ENCODE measurements at regions not wholly inside any gene's neighbourhood (a gene's known extent, or its start where the extent isn't known, plus 50 kb on each side); places are given as distances from the start of the nearest gene placed in this dataset.

DNA sequence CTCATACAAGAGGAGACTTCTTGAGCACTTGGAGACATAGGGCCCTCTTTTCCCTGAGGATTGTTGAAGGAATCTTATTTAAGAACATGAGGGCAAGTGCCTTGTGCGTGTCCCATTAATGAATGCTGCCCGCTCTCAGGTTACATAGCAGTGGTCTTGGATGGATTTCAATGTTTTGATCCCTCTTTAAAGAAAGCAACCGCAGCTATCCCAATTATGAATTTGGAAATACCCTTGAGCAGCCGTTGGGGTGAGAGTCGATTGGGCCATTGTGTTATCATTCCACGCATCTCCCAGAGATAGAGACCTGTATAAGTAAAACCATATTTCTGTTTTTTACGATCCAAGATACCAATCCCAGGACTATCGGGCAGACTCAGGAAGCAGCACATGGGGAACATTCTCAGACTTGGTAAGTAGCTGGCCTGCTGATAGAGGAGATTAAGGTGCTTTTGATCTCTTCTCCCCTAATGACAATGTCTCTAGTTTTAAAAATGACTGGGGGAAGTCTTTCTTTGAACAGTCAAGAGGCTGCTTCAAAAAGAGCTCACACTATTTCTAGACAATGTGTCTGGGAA lies 145.3 kb downstream of the MACROH2A1 start:
- no peaks in the 10 kb centered on the region for H3K79me2 ChIP-seq (ENCODE audit: low read length)
- no peak overlapping the region for H3K4me2 ChIP-seq (ENCODE audit: low read length)
- H2AFZ ChIP-seq (ENCODE audit: low read depth, low read length) = no peak overlapping the region
- no peak overlapping the region for H3K4me3 ChIP-seq (ENCODE audit: low read length)
- H3K9me3 ChIP-seq (ENCODE audit: insufficient read depth, low read length) = no peaks in the 10 kb centered on the region
- no peaks in the 10 kb centered on the region for H3K36me3 ChIP-seq (replicated peaks; ENCODE audit: low read depth, low read length)
- no peaks in the 10 kb centered on the region for H4K20me1 ChIP-seq (ENCODE audit: insufficient read depth, low read length)
- no peak overlapping the region for H3K9ac ChIP-seq (ENCODE audit: low read length)
- H3K27ac ChIP-seq (ENCODE audit: low read length) = no peak overlapping the region
- no peaks in the 10 kb centered on the region for H3K27me3 ChIP-seq (ENCODE audit: low read depth, low read length)
- TF ChIP-seq, protein P1, sequence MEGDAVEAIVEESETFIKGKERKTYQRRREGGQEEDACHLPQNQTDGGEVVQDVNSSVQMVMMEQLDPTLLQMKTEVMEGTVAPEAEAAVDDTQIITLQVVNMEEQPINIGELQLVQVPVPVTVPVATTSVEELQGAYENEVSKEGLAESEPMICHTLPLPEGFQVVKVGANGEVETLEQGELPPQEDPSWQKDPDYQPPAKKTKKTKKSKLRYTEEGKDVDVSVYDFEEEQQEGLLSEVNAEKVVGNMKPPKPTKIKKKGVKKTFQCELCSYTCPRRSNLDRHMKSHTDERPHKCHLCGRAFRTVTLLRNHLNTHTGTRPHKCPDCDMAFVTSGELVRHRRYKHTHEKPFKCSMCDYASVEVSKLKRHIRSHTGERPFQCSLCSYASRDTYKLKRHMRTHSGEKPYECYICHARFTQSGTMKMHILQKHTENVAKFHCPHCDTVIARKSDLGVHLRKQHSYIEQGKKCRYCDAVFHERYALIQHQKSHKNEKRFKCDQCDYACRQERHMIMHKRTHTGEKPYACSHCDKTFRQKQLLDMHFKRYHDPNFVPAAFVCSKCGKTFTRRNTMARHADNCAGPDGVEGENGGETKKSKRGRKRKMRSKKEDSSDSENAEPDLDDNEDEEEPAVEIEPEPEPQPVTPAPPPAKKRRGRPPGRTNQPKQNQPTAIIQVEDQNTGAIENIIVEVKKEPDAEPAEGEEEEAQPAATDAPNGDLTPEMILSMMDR (IDR thresholded peaks at IDR 0.05; ENCODE audit: low read depth, low read length) = no peak
- TF ChIP-seq EZH2phosphoT487 (IDR thresholded peaks at IDR 0.05; ENCODE audit: low read depth) = no peak
- H3K4me1 ChIP-seq (ENCODE audit: low read length) = no peaks in the 10 kb centered on the region

DNA sequence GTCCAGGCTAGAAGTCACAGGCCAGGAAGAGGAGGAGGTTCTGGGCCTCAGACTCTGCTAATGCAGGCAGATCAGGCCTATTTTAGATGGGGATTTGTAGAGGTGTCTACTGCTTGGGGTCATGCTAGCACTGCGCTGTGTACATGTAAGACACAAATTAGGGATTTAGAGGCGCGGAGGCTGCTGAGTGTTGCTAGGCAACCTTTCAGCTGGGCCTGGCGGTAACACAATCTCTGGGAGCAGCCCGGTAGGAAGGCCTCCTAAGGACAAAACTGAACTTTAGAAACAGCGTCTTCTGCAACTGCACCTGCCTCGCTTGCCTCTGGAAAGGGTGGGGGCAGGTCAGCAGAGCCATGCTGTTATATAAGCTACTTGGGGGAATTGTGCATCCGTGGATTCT lies 147.9 kb downstream of the MACROH2A1 start:
- Histone ChIP-seq H3K36me3 (replicated peaks; ENCODE audit: low read depth, low read length) (no peaks in the 10 kb centered on the region), H3K27ac (ENCODE audit: low read length) (no peak overlapping the region), H2AFZ (ENCODE audit: low read depth, low read length) (no peak overlapping the region), H3K4me1 (ENCODE audit: low read length) (no peaks in the 10 kb centered on the region), H3K79me2 (ENCODE audit: low read length) (no peaks in the 10 kb centered on the region), H3K4me2 (ENCODE audit: low read length) (no peak overlapping the region), H3K9me3 (ENCODE audit: insufficient read depth, low read length) (no peaks in the 10 kb centered on the region), H3K9ac (ENCODE audit: low read length) (no peak overlapping the region), H3K27me3 (ENCODE audit: low read depth, low read length) (no peaks in the 10 kb centered on the region), H4K20me1 (ENCODE audit: insufficient read depth, low read length) (no peaks in the 10 kb centered on the region), H3K4me3 (ENCODE audit: low read length) (no peak overlapping the region)
- no peak for TF ChIP-seq EZH2phosphoT487 (IDR thresholded peaks at IDR 0.05; ENCODE audit: low read depth)
- TF ChIP-seq, protein P1 (IDR thresholded peaks at IDR 0.05; ENCODE audit: low read depth, low read length) = no peak

DNA sequence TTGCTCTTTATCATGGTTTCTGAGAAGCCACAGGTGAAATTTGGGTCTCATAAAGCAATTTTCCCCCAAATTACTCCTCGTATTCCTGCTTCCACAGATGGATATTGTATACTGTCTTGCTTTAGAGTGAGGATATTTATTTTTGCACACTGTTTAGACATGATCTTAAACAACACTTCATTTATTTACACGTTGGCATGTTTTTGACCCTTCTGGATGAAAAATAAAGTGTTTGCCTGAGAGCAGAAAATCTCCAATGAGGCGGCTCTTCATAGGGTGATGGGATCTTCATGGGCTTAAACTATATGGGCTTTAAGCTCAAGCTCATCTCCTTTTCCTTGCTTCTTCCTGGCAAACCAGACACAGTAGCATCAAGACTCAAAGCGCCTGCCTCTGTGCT lies 148.4 kb downstream of the MACROH2A1 start:
- Histone ChIP-seq H3K79me2 (ENCODE audit: low read length) (no peaks in the 10 kb centered on the region), H3K4me2 (ENCODE audit: low read length) (no peak overlapping the region), H3K4me1 (ENCODE audit: low read length) (no peaks in the 10 kb centered on the region), H3K9ac (ENCODE audit: low read length) (no peak overlapping the region), H4K20me1 (ENCODE audit: insufficient read depth, low read length) (no peaks in the 10 kb centered on the region), H3K9me3 (ENCODE audit: insufficient read depth, low read length) (no peaks in the 10 kb centered on the region), H2AFZ (ENCODE audit: low read depth, low read length) (no peak overlapping the region), H3K4me3 (ENCODE audit: low read length) (no peak overlapping the region), H3K36me3 (replicated peaks; ENCODE audit: low read depth, low read length) (no peaks in the 10 kb centered on the region), H3K27me3 (ENCODE audit: low read depth, low read length) (no peaks in the 10 kb centered on the region), H3K27ac (ENCODE audit: low read length) (no peak overlapping the region)
- no peak for TF ChIP-seq EZH2phosphoT487 (IDR thresholded peaks at IDR 0.05; ENCODE audit: low read depth)
- TF ChIP-seq, protein P1 (IDR thresholded peaks at IDR 0.05; ENCODE audit: low read depth, low read length) = no peak

DNA sequence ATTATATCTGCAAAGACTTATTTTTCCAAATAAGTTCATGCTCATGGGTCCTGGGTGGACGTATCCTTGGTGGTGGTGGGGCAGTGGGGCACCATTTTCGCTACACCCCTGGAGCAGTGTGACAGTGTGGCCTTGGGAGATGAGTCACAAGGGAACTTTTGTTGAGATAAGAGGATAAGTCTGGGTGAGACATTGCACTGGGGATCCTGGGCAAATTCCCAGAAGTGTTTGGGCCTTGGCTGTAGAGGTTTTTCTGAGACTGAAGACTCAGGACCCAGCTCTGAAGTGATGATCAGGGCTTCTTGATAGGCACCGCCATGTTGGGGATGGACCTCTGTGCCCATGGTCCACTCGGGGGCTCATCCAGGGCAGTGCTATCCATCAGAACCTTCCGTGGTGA lies 149.4 kb downstream of the MACROH2A1 start:
- Histone ChIP-seq H3K79me2 (ENCODE audit: low read length) (no peaks in the 10 kb centered on the region), H3K9ac (ENCODE audit: low read length) (no peak overlapping the region), H2AFZ (ENCODE audit: low read depth, low read length) (no peak overlapping the region), H3K27me3 (ENCODE audit: low read depth, low read length) (no peaks in the 10 kb centered on the region), H3K4me1 (ENCODE audit: low read length) (no peaks in the 10 kb centered on the region), H3K27ac (ENCODE audit: low read length) (no peak overlapping the region), H3K4me2 (ENCODE audit: low read length) (no peak overlapping the region), H3K9me3 (ENCODE audit: insufficient read depth, low read length) (no peaks in the 10 kb centered on the region), H3K4me3 (ENCODE audit: low read length) (no peak overlapping the region), H4K20me1 (ENCODE audit: insufficient read depth, low read length) (no peaks in the 10 kb centered on the region), H3K36me3 (replicated peaks; ENCODE audit: low read depth, low read length) (no peaks in the 10 kb centered on the region)
- TF ChIP-seq, protein P1 (IDR thresholded peaks at IDR 0.05; ENCODE audit: low read depth, low read length) = no peak
- no peak for TF ChIP-seq EZH2phosphoT487 (IDR thresholded peaks at IDR 0.05; ENCODE audit: low read depth)

All from OCI-LY3 (cell line).